HCT116 (cell line): ENCODE measurements at regions not wholly inside any gene's neighbourhood (a gene's known extent, or its start where the extent isn't known, plus 50 kb on each side); places are given as distances from the start of the nearest gene placed in this dataset.

Experiments
- CEBPB ChIP-seq: IDR thresholded peaks from 2 replicates; pipeline ENCODE4 v1.6.1; 2012; ENCODE audit warnings: low read depth
- CTCF ChIP-seq, 3 experiments: fragments of 200-600 bp in 1 of 3; sonication (generic) in 1 of 3; IDR thresholded peaks in 2 of 3; conservative IDR thresholded peaks in 1 of 3; 2 replicates each; pipeline ENCODE4 v1.5.1; 2012 to 2017; ENCODE audit warnings: low read depth in 2 of 3, low read length in 2 of 3, antibody characterized with exemption in 1 of 3, borderline replicate concordance in 1 of 3, control low read depth in 1 of 3, mild to moderate bottlenecking in 1 of 3, mixed read lengths in 1 of 3, mixed run types in 1 of 3, moderate library complexity in 1 of 3; ENCODE audit not compliant: insufficient read depth in 1 of 3
- EZH2 ChIP-seq: fragments of 200-600 bp; sonication (generic); IDR thresholded peaks from 2 replicates; pipeline ENCODE4 v1.6.1; 2017; ENCODE audit warnings: antibody characterized with exemption, mixed run types
- EZH2phosphoT487 ChIP-seq: fragments of 200-600 bp; IDR thresholded peaks from 2 replicates; pipeline ENCODE4 v1.6.1; 2018; ENCODE audit warnings: antibody characterized with exemption, borderline replicate concordance
- FOSL1 ChIP-seq: IDR thresholded peaks from 2 replicates; pipeline ENCODE4 v1.6.1; 2012; ENCODE audit warnings: low read depth
- JUND ChIP-seq: IDR thresholded peaks from 2 replicates; pipeline ENCODE4 v1.6.1; 2012
- POLR2A ChIP-seq: IDR thresholded peaks from 2 replicates; pipeline ENCODE4 v1.7.0; 2011; ENCODE audit warnings: borderline replicate concordance; ENCODE audit not compliant: insufficient read depth, insufficient read length; ENCODE audit errors: extremely low read depth
- POLR2AphosphoS5 ChIP-seq: IDR thresholded peaks from 2 replicates; pipeline ENCODE4 v1.6.1; 2011; ENCODE audit warnings: mild to moderate bottlenecking, low read depth, low read length, moderate library complexity
- SIN3A ChIP-seq: IDR thresholded peaks from 2 replicates; pipeline ENCODE4 v1.6.1; 2012; ENCODE audit warnings: low read depth
- SRF ChIP-seq: IDR thresholded peaks from 2 replicates; pipeline ENCODE4 v1.6.1; 2012; ENCODE audit warnings: low read depth
- TCF7L2 ChIP-seq: IDR thresholded peaks from 2 replicates; pipeline ENCODE4 v1.7.0; 2011; ENCODE audit warnings: borderline replicate concordance, inconsistent platforms; ENCODE audit not compliant: insufficient read depth, insufficient read length; ENCODE audit errors: extremely low read depth
- YY1 ChIP-seq: IDR thresholded peaks from 2 replicates; pipeline ENCODE4 v1.6.1; 2011; ENCODE audit warnings: low read length, low read depth, moderate library complexity, mild to moderate bottlenecking; ENCODE audit not compliant: insufficient replicate concordance; ENCODE audit errors: extremely low read depth
- ZBTB33 ChIP-seq: IDR thresholded peaks from 2 replicates; pipeline ENCODE4 v1.6.1; 2011; ENCODE audit warnings: mild to moderate bottlenecking, low read length, moderate library complexity; ENCODE audit not compliant: insufficient replicate concordance; ENCODE audit errors: extremely low read depth
- ZFX ChIP-seq: fragments of 450-650 bp; IDR thresholded peaks from 2 replicates; pipeline ENCODE4 v1.6.1; 2017

DNA sequence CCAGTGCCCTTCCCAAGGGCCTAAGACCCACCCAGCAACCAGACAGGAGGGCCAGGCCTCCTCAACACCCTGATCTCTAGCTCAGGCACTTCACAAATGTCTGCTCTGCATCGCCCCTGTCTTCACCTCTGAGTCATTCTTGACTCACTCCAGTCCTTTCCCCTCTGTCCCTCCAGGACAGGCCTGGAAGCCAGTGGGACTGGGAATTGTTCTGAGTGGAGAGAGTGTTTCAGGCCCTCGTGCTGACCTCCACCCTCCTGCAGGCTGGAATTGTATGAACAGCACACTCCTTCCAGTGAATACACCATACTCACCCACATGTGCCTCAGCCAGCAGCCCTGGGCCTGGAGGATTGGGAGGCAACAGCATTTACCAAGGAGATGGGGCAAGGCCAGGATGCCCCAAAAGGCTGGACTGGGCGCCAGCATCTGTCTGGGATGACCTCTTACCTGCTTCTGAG is 304.2 kb downstream of the CYP26B1 start:
- TF ChIP-seq TCF7L2 (no peak), EZH2 (no peak), POLR2AphosphoS5 (no peak), CTCF (IDR thresholded peaks at IDR 0.05 in 2 of 3, conservative IDR thresholded peaks at IDR 0.05 in 1 of 3; ENCODE audit: borderline replicate concordance in 1 of 3, insufficient read depth in 1 of 3, low read depth in 2 of 3, low read length in 2 of 3) (no peak), YY1 (no peak), FOSL1 (peak; percentile 89), JUND (peak; percentile 47; the same call in 1 of the 2 replicates), EZH2phosphoT487 (no peak), SIN3A (no peak), SRF (no peak), ZFX (no peak), POLR2A (no peak), ZBTB33 (no peak), CEBPB (no peak)
